Liver (tissue), 8 donors: ENCODE measurements at regions not wholly inside any gene's neighbourhood (a gene's known extent, or its start where the extent isn't known, plus 50 kb on each side); places are given as distances from the start of the nearest gene placed in this dataset.

ENCODE experiments used
- DNase-seq: peaks from one replicate; pipeline ENCODE4 v3.0.0-alpha.2; 2017; ENCODE audit warnings: low spot score
- H3K27ac ChIP-seq, 2 donors: one replicate each; pipeline ENCODE4 v1.7.0; 2013; ENCODE audit warnings: inconsistent platforms in 2 of 2, low read length in 2 of 2, control low read depth in 1 of 2, low read depth in 1 of 2, mild to moderate bottlenecking in 1 of 2
- H3K27me3 ChIP-seq, 4 donors: one replicate each; pipeline versions ENCODE4 v1.6.1 to v1.7.0; 2013; ENCODE audit warnings: low read length in 3 of 4, inconsistent platforms in 1 of 4, mild to moderate bottlenecking in 1 of 4, moderate library complexity in 1 of 4; ENCODE audit not compliant: control insufficient read depth in 4 of 4, insufficient read depth in 4 of 4
- H3K36me3 ChIP-seq, 4 donors: one replicate each; pipeline versions ENCODE4 v1.6.1 to v1.7.0; 2013; ENCODE audit warnings: low read length in 3 of 4, mild to moderate bottlenecking in 3 of 4, low read depth in 1 of 4, moderate library complexity in 1 of 4; ENCODE audit not compliant: control insufficient read depth in 4 of 4, insufficient read depth in 3 of 4
- H3K4me1 ChIP-seq, 4 donors: one replicate each; pipeline versions ENCODE4 v1.6.1 to v1.7.0; 2013; ENCODE audit warnings: low read length in 3 of 4, mild to moderate bottlenecking in 3 of 4, moderate library complexity in 1 of 4; ENCODE audit not compliant: control insufficient read depth in 4 of 4, insufficient read depth in 4 of 4
- H3K4me3 ChIP-seq, 3 donors: one replicate each; pipeline versions ENCODE4 v1.6.1 to v1.7.0; 2013; ENCODE audit warnings: low read length in 3 of 3, control low read depth in 1 of 3, low read depth in 1 of 3, mild to moderate bottlenecking in 1 of 3
- H3K9ac ChIP-seq, 2 donors: one replicate each; pipeline ENCODE4 v1.7.0; 2013; ENCODE audit warnings: low read length in 2 of 2, mild to moderate bottlenecking in 2 of 2, moderate library complexity in 2 of 2, control low read depth in 1 of 2, low read depth in 1 of 2
- H3K9me3 ChIP-seq, 4 donors: one replicate each; pipeline versions ENCODE4 v1.6.1 to v1.7.0; 2013; ENCODE audit warnings: low read length in 3 of 4; ENCODE audit not compliant: control insufficient read depth in 4 of 4
- EGR1 ChIP-seq, 2 donors: IDR thresholded peaks; 2 replicates each; pipeline ENCODE4 v1.6.1; 2016 to 2018; ENCODE audit warnings: antibody characterized with exemption in 2 of 2, low read depth in 2 of 2
- FOXA1 ChIP-seq: IDR thresholded peaks from 2 replicates; pipeline ENCODE4 v1.6.1; 2016; ENCODE audit warnings: antibody characterized with exemption
- FOXA2 ChIP-seq: IDR thresholded peaks from 2 replicates; pipeline ENCODE4 v1.6.1; 2016; ENCODE audit warnings: antibody characterized with exemption
- GABPA ChIP-seq, 2 donors: IDR thresholded peaks in 1 of 2; conservative IDR thresholded peaks in 1 of 2; 2 replicates each; pipeline ENCODE4 v1.6.1; 2016; ENCODE audit warnings: antibody characterized with exemption in 2 of 2, mild to moderate bottlenecking in 1 of 2, moderate library complexity in 1 of 2
- HNF4A ChIP-seq, 2 donors: conservative IDR thresholded peaks; 2 replicates each; pipeline ENCODE4 v1.6.1; 2016; ENCODE audit warnings: antibody characterized with exemption in 2 of 2, mild to moderate bottlenecking in 2 of 2
- HNF4G ChIP-seq: IDR thresholded peaks from 2 replicates; pipeline ENCODE4 v1.6.1; 2016; ENCODE audit warnings: antibody characterized with exemption
- NR2F2 ChIP-seq: IDR thresholded peaks from 2 replicates; pipeline ENCODE4 v1.6.1; 2016; ENCODE audit warnings: antibody characterized with exemption
- RAD21 ChIP-seq, 2 donors: IDR thresholded peaks; 2 replicates each; pipeline ENCODE4 v1.6.1; 2016; ENCODE audit warnings: antibody characterized with exemption in 2 of 2, mild to moderate bottlenecking in 2 of 2
- RXRA ChIP-seq, 2 donors: IDR thresholded peaks; 2 replicates each; pipeline ENCODE4 v1.6.1; 2017 to 2018; ENCODE audit warnings: antibody characterized with exemption in 2 of 2, mild to moderate bottlenecking in 1 of 2
- SP1 ChIP-seq: IDR thresholded peaks from 2 replicates; pipeline ENCODE4 v1.6.1; 2018; ENCODE audit warnings: antibody characterized with exemption, mild to moderate bottlenecking
- TAF1 ChIP-seq: conservative IDR thresholded peaks from 2 replicates; pipeline ENCODE4 v1.6.1; 2016; ENCODE audit warnings: antibody characterized with exemption, mild to moderate bottlenecking
- YY1 ChIP-seq: IDR thresholded peaks from 2 replicates; pipeline ENCODE4 v1.6.1; 2016; ENCODE audit warnings: antibody characterized with exemption, mild to moderate bottlenecking
- WGBS: extraction: QIAGEN DNeasy Blood & Tissue Kit; methylation state at CpG from one replicate; pipeline ENCODE4 v1.1.7; 2013; 5-methylcytosine and 5-hydroxymethylcytosine counted together
- TF ChIP-seq, protein P1 (sequence below): IDR thresholded peaks from 2 replicates; pipeline ENCODE4 v1.6.1; 2016; ENCODE audit warnings: antibody characterized with exemption, mild to moderate bottlenecking
- TF ChIP-seq, protein P2 (sequence below): fragments of 150-350 bp; IDR thresholded peaks from 2 replicates; pipeline ENCODE4 v1.5.1; 2017; ENCODE audit warnings: improper control_type of control experiment, low read depth, low read length; ENCODE audit not compliant: missing input control
- TF ChIP-seq, protein P3 (sequence below): IDR thresholded peaks from 2 replicates; pipeline ENCODE4 v1.6.1; 2016; ENCODE audit warnings: antibody characterized with exemption
- TF ChIP-seq, protein P4 (sequence below): IDR thresholded peaks from 2 replicates; pipeline ENCODE4 v1.6.1; 2016; ENCODE audit warnings: antibody characterized with exemption
- donor health status: healthy.
- donor health status: healthy.
- donor health status: healthy.
- donor health status: healthy.
- donor health status: healthy.

DNA sequence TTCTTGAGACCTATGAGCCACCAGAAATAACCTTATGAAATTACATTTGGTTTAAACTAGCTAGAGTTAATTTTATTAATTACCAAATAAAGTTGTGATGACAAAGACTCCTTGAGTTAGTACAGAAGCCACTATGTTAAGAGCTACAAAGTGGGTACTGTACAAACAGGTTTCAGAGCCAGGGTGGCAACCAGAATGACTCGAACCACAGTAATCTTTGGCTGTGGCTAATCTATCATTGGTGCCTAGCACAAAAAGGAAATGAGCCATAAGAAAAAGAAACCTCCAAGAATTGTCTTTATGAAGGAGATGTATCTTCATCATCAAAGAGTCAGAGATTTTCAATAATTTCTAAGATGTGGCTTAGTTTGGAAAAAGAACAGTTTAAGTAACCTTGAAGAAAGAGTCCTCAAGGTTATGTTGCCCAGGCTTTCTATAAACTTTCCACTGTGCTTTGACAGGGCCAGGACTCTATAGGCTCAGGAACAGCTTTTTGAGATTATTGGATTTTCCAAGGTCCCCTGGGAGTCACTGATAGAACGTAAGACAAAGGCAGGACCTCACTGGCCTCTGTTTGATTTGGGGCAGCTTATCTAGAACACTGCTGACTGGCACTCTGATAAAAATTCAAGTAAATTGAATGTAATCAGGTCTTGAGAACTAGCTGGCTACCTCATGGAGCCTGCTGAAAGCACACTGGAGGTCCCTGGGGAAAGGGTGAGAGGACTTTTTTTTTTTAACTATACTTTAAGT, 777.7 kb downstream of the STIM2 start:
- H3K4me1 ChIP-seq: peaks cover 2 to 8% (median 6%) of the 10 kb centered on the region in 4 donors
- no peak for DNase-seq

DNA sequence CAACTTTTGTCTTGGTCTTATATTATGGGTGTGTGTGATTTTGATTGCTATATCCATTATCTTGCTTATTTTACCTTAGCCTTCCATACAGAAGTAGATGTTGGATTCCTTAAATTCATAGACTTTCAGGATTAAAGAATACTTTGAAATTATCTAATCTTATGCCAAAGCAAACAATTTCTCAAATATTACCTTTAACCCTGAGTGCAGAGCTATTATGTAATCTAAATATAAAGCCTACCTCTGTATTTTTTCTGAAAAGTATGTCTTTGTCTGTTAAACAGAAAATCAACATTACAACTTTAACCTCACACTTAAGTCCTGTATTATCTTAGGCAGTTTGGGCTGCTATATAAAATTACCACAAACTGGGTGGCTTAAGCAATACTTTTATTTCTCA, 782.5 kb downstream of the STIM2 start:
- TF ChIP-seq, protein P1, sequence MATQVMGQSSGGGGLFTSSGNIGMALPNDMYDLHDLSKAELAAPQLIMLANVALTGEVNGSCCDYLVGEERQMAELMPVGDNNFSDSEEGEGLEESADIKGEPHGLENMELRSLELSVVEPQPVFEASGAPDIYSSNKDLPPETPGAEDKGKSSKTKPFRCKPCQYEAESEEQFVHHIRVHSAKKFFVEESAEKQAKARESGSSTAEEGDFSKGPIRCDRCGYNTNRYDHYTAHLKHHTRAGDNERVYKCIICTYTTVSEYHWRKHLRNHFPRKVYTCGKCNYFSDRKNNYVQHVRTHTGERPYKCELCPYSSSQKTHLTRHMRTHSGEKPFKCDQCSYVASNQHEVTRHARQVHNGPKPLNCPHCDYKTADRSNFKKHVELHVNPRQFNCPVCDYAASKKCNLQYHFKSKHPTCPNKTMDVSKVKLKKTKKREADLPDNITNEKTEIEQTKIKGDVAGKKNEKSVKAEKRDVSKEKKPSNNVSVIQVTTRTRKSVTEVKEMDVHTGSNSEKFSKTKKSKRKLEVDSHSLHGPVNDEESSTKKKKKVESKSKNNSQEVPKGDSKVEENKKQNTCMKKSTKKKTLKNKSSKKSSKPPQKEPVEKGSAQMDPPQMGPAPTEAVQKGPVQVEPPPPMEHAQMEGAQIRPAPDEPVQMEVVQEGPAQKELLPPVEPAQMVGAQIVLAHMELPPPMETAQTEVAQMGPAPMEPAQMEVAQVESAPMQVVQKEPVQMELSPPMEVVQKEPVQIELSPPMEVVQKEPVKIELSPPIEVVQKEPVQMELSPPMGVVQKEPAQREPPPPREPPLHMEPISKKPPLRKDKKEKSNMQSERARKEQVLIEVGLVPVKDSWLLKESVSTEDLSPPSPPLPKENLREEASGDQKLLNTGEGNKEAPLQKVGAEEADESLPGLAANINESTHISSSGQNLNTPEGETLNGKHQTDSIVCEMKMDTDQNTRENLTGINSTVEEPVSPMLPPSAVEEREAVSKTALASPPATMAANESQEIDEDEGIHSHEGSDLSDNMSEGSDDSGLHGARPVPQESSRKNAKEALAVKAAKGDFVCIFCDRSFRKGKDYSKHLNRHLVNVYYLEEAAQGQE: no peak
- peak; percentile 22 for TF ChIP-seq HNF4G
- no peak for TF ChIP-seq YY1
- TF ChIP-seq, protein P2, sequence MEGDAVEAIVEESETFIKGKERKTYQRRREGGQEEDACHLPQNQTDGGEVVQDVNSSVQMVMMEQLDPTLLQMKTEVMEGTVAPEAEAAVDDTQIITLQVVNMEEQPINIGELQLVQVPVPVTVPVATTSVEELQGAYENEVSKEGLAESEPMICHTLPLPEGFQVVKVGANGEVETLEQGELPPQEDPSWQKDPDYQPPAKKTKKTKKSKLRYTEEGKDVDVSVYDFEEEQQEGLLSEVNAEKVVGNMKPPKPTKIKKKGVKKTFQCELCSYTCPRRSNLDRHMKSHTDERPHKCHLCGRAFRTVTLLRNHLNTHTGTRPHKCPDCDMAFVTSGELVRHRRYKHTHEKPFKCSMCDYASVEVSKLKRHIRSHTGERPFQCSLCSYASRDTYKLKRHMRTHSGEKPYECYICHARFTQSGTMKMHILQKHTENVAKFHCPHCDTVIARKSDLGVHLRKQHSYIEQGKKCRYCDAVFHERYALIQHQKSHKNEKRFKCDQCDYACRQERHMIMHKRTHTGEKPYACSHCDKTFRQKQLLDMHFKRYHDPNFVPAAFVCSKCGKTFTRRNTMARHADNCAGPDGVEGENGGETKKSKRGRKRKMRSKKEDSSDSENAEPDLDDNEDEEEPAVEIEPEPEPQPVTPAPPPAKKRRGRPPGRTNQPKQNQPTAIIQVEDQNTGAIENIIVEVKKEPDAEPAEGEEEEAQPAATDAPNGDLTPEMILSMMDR: no peak
- TF ChIP-seq NR2F2: no peak
- peak; percentile 68 to 76 for TF ChIP-seq HNF4A (conservative IDR thresholded peaks at IDR 0.05)
- TF ChIP-seq, protein P3, sequence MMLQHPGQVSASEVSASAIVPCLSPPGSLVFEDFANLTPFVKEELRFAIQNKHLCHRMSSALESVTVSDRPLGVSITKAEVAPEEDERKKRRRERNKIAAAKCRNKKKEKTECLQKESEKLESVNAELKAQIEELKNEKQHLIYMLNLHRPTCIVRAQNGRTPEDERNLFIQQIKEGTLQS: no peak
- TF ChIP-seq RXRA (IDR thresholded peaks at IDR 0.05): peak in 1 of 2 donors; percentile 11
- DNase-seq: no peak
- Histone ChIP-seq H3K9ac (no peak overlapping the region), H3K4me3 (no peak overlapping the region), H3K36me3 (no peaks in the 10 kb centered on the region), H3K27ac (no peak overlapping the region), H3K27me3 (no peaks in the 10 kb centered on the region), H3K9me3 (no peaks in the 10 kb centered on the region), H3K4me1 (peaks cover 2 to 10% (median 8%) of the 10 kb centered on the region in 4 donors)

More for the DNA sequence above, 777.7 kb downstream of the STIM2 start:
- no peaks in the 10 kb centered on the region for H3K27me3 ChIP-seq
- H3K9me3 ChIP-seq: no peaks in the 10 kb centered on the region
- no peaks in the 10 kb centered on the region for H3K36me3 ChIP-seq
- TF ChIP-seq HNF4G: no peak
- TF ChIP-seq EGR1 (IDR thresholded peaks at IDR 0.05; ENCODE audit: low read depth in 2 of 2): no peak
- no peak for TF ChIP-seq YY1
- no peak for TF ChIP-seq SP1
- TF ChIP-seq FOXA2: no peak
- TF ChIP-seq, protein P4, sequence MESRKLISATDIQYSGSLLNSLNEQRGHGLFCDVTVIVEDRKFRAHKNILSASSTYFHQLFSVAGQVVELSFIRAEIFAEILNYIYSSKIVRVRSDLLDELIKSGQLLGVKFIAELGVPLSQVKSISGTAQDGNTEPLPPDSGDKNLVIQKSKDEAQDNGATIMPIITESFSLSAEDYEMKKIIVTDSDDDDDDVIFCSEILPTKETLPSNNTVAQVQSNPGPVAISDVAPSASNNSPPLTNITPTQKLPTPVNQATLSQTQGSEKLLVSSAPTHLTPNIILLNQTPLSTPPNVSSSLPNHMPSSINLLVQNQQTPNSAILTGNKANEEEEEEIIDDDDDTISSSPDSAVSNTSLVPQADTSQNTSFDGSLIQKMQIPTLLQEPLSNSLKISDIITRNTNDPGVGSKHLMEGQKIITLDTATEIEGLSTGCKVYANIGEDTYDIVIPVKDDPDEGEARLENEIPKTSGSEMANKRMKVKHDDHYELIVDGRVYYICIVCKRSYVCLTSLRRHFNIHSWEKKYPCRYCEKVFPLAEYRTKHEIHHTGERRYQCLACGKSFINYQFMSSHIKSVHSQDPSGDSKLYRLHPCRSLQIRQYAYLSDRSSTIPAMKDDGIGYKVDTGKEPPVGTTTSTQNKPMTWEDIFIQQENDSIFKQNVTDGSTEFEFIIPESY: no peak
- TF ChIP-seq TAF1: no peak
- TF ChIP-seq GABPA (IDR thresholded peaks at IDR 0.05 in 1 of 2, conservative IDR thresholded peaks at IDR 0.05 in 1 of 2): no peak
- TF ChIP-seq, protein P2: no peak
- no peak for TF ChIP-seq FOXA1
- TF ChIP-seq, protein P3: no peak
- TF ChIP-seq RAD21 (IDR thresholded peaks at IDR 0.05): no peak
- TF ChIP-seq HNF4A (conservative IDR thresholded peaks at IDR 0.05): no peak
- TF ChIP-seq NR2F2: no peak
- 74% methylated on average over 2 of the region's 2 CpGs for WGBS
- H3K27ac ChIP-seq: no peak overlapping the region
- no peak overlapping the region for H3K4me3 ChIP-seq
- H3K9ac ChIP-seq: no peak overlapping the region
